Putamen (tissue), 1 donor: ENCODE measurements at regions not wholly inside any gene's neighbourhood (a gene's known extent, or its start where the extent isn't known, plus 50 kb on each side); places are given as distances from the start of the nearest gene placed in this dataset.
"Not testable (repeated sequence)": the region's sequence is repeated elsewhere in the genome, so short reads cannot be mapped to it uniquely, and the experiment has no call there.

ENCODE experiments used
- DNase-seq: peaks from one replicate; pipeline ENCODE4 v3.0.0-alpha.2; 2016; ENCODE audit warnings: low spot score

- DNase-seq = no peak
Observed at GRCh38 chr7:153193144-153193595, 433.6 kb downstream of the ACTR3B start.

GRCh38 chr7:153217032-153217431 lies 457.5 kb downstream of the ACTR3B start:
- DNase-seq = no peak

GRCh38 chr7:153224890-153225289 lies 465.3 kb downstream of the ACTR3B start:
- DNase-seq = no peak

- not testable (repeated sequence) for DNase-seq
Observed at GRCh38 chr7:153245136-153245535, 485.6 kb downstream of the ACTR3B start.

- DNase-seq = no peak
Observed at GRCh38 chr7:153245809-153246208, 486.3 kb downstream of the ACTR3B start.

GRCh38 chr7:153247926-153248325 lies 488.4 kb downstream of the ACTR3B start:
- no peak for DNase-seq

GRCh38 chr7:153258686-153259085 lies 499.1 kb downstream of the ACTR3B start:
- no peak for DNase-seq

GRCh38 chr7:153276394-153276793 lies 516.8 kb downstream of the ACTR3B start:
- no peak for DNase-seq

GRCh38 chr7:153286763-153287162 lies 527.2 kb downstream of the ACTR3B start:
- DNase-seq = no peak

- no peak for DNase-seq
Observed at GRCh38 chr7:153290066-153290465, 530.5 kb downstream of the ACTR3B start.

GRCh38 chr7:153297141-153297540 lies 537.6 kb downstream of the ACTR3B start:
- DNase-seq = no peak

GRCh38 chr7:153301936-153302335 lies 542.4 kb downstream of the ACTR3B start:
- DNase-seq = peak; percentile 26

- DNase-seq = no peak
Observed at GRCh38 chr7:153320005-153320404, 560.5 kb downstream of the ACTR3B start.

- DNase-seq = no peak
Observed at GRCh38 chr7:153320681-153321080, 561.1 kb downstream of the ACTR3B start.

GRCh38 chr7:153322991-153323390 lies 563.4 kb downstream of the ACTR3B start:
- no peak for DNase-seq

GRCh38 chr7:153324094-153324493 lies 564.5 kb downstream of the ACTR3B start:
- no peak for DNase-seq

- no peak for DNase-seq
Observed at GRCh38 chr7:153327683-153328082, 568.1 kb downstream of the ACTR3B start.

GRCh38 chr7:153331427-153331826 lies 571.9 kb downstream of the ACTR3B start:
- DNase-seq = no peak

GRCh38 chr7:153354071-153354470 lies 594.5 kb downstream of the ACTR3B start:
- no peak for DNase-seq

- DNase-seq = no peak
Observed at GRCh38 chr7:153370092-153370491, 610.5 kb downstream of the ACTR3B start.

GRCh38 chr7:153380636-153381035 lies 621.1 kb downstream of the ACTR3B start:
- DNase-seq = no peak

GRCh38 chr7:153381275-153382040 lies 621.9 kb downstream of the ACTR3B start:
- peak; percentile 29 for DNase-seq

- no peak for DNase-seq
Observed at GRCh38 chr7:153382641-153383101, 623.1 kb downstream of the ACTR3B start.

- no peak for DNase-seq
Observed at GRCh38 chr7:153383781-153384180, 624.2 kb downstream of the ACTR3B start.
